AG10803 (cell line): ENCODE measurements at regions not wholly inside any gene's neighbourhood (a gene's known extent, or its start where the extent isn't known, plus 50 kb on each side); places are given as distances from the start of the nearest gene placed in this dataset.
"Not testable (repeated sequence)": the region's sequence is repeated elsewhere in the genome, so short reads cannot be mapped to it uniquely, and the experiment has no call there.

Source experiments
- DNase-seq: peaks from one replicate; pipeline ENCODE4 v3.0.0; 2010; ENCODE audit warnings: low read depth
- H3K4me3 ChIP-seq: 2 replicates; pipeline ENCODE4 v1.5.1; 2011; ENCODE audit warnings: mild to moderate bottlenecking, low read length, control low read depth
- CTCF ChIP-seq: conservative IDR thresholded peaks from 2 replicates; pipeline ENCODE4 v1.5.1; 2011; ENCODE audit warnings: mild to moderate bottlenecking, low read length, control low read depth, inconsistent platforms

- TF ChIP-seq CTCF: no peak
- no peak for DNase-seq
- H3K4me3 ChIP-seq: no peak overlapping the region
These were observed 243.6 kb upstream of the ONECUT1 start for GRCh38 chr15:53033709-53034108.

GRCh38 chr15:53031469-53031868 lies 241.3 kb upstream of the ONECUT1 start:
- H3K4me3 ChIP-seq: no peak overlapping the region
- TF ChIP-seq CTCF: no peak
- DNase-seq: no peak

GRCh38 chr15:53022788-53023187 lies 232.7 kb upstream of the ONECUT1 start:
- no peak for DNase-seq
- no peak for TF ChIP-seq CTCF
- no peak overlapping the region for H3K4me3 ChIP-seq

GRCh38 chr15:53013329-53013728 lies 223.2 kb upstream of the ONECUT1 start:
- TF ChIP-seq CTCF: no peak
- no peak for DNase-seq
- H3K4me3 ChIP-seq: no peak overlapping the region

GRCh38 chr15:53011779-53012178 lies 221.6 kb upstream of the ONECUT1 start:
- H3K4me3 ChIP-seq, DNase-seq: not testable (repeated sequence)

- DNase-seq: no peak
- TF ChIP-seq CTCF: no peak
- H3K4me3 ChIP-seq: no peak overlapping the region
These were observed 219.0 kb upstream of the ONECUT1 start for GRCh38 chr15:53009093-53009492.

GRCh38 chr15:53000409-53000808 lies 210.3 kb upstream of the ONECUT1 start:
- no peak overlapping the region for H3K4me3 ChIP-seq
- no peak for DNase-seq
- TF ChIP-seq CTCF: no peak

- no peak for DNase-seq
- no peak overlapping the region for H3K4me3 ChIP-seq
- TF ChIP-seq CTCF: no peak
These were observed 207.0 kb upstream of the ONECUT1 start for GRCh38 chr15:52997123-52997522.
